Activated naive CD8-positive, alpha-beta T cell treated with anti-CD3 and anti-CD28 coated beads, Interleukin-2, amount 10 ng/mL, durations not matched to agents 7 days and 5 days (primary cell): ENCODE measurements at regions not wholly inside any gene's neighbourhood (a gene's known extent, or its start where the extent isn't known, plus 50 kb on each side); places are given as distances from the start of the nearest gene placed in this dataset.

Source experiments
- ATAC-seq: fragments of 150-1000 bp; cut with Tn5 transposase; one replicate; pipeline ENCODE4 v1.10.0; 2021; ENCODE audit warnings: low read depth, moderate library complexity
- POLR2A ChIA-PET: fragments of 350-600 bp; sonication (Branson Sonifier 250); formaldehyde crosslinking; loops from one replicate; lab custom pipeline; 2021; ENCODE audit warnings: antibody characterized with exemption; lab: Charles Lee
- DNase-seq: peaks from one replicate; pipeline ENCODE4 v3.0.0; 2021
- H3K27ac Mint-ChIP-seq: one replicate; pipeline ENCODE4 v1.8.0; 2022; ENCODE audit warnings: mild to moderate bottlenecking, mixed read lengths
- H3K27me3 Mint-ChIP-seq: one replicate; pipeline ENCODE4 v1.8.0; 2022; ENCODE audit warnings: mild to moderate bottlenecking, moderate library complexity, mixed read lengths
- H3K36me3 Mint-ChIP-seq: one replicate; pipeline ENCODE4 v1.8.0; 2021; ENCODE audit warnings: mild to moderate bottlenecking, mixed read lengths
- H3K4me1 Mint-ChIP-seq: one replicate; pipeline ENCODE4 v1.8.0; 2021; ENCODE audit warnings: mixed read lengths
- H3K4me3 Mint-ChIP-seq: one replicate; pipeline ENCODE4 v1.8.0; 2022; ENCODE audit warnings: mild to moderate bottlenecking, moderate library complexity, mixed read lengths
- H3K9me3 Mint-ChIP-seq: one replicate; pipeline ENCODE4 v1.8.0; 2021; ENCODE audit warnings: mixed read lengths

- Mint-ChIP-seq H3K27me3 (peaks cover under 1% of the 10 kb centered on the region), H3K27ac (no peak overlapping the region), H3K36me3 (no peaks in the 10 kb centered on the region), H3K4me1 (peaks cover 7% of the 10 kb centered on the region), H3K4me3 (no peak overlapping the region), H3K9me3 (no peaks in the 10 kb centered on the region)
- POLR2A ChIA-PET = no interaction called here
- DNase-seq (no peak), ATAC-seq (no peak)
These were observed 533.4 kb downstream of the MATN1 start for GRCh38 chr1:30189818-30190500.

- POLR2A ChIA-PET = no interaction called here
- Mint-ChIP-seq H3K36me3 (no peaks in the 10 kb centered on the region), H3K4me1 (peaks cover 7% of the 10 kb centered on the region), H3K27ac (no peak overlapping the region), H3K27me3 (no peaks in the 10 kb centered on the region), H3K9me3 (no peaks in the 10 kb centered on the region), H3K4me3 (no peak overlapping the region)
- DNase-seq = no peak
- ATAC-seq = no peak
These were observed 534.4 kb downstream of the MATN1 start for GRCh38 chr1:30188999-30189398.

- ATAC-seq = no peak
- no peak for DNase-seq
- Mint-ChIP-seq H3K36me3 (no peaks in the 10 kb centered on the region), H3K4me1 (peaks cover 7% of the 10 kb centered on the region), H3K4me3 (no peak overlapping the region), H3K9me3 (no peaks in the 10 kb centered on the region), H3K27ac (no peak overlapping the region), H3K27me3 (no peaks in the 10 kb centered on the region)
- POLR2A ChIA-PET = no interaction called here
These were observed 535.1 kb downstream of the MATN1 start for GRCh38 chr1:30188329-30188728.

DNA sequence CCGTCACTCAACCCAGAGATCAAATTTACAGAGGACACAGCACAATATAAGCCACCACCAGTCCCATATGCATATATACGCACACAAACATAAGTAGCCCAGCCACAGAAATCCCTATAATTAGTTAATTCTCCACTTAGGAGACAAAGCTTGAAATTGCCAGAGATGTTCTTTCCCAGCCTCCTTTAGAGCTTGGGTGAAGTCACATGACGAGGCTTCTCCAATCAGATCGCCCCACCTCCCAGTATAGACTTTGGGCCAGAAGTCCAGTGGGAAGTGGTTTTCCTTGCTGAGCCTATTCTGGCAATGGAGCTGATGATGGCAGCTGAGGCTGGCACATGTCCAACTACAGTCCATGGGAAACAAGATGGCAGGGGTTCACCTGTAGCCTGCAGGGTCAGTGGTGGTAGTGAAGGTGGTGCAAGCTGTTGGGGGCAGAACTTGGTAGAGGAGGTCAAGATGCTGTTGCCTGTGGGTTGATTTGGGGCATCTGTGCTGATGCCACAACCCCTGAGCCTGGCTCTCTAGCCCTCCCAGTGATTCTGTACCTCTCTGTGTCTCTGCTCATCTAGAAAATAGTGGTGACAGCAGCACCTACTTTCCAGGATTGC is 535.9 kb downstream of the MATN1 start:
- no peak for ATAC-seq
- Mint-ChIP-seq H3K27me3 (no peaks in the 10 kb centered on the region), H3K9me3 (no peaks in the 10 kb centered on the region), H3K4me3 (no peak overlapping the region), H3K4me1 (peaks cover 7% of the 10 kb centered on the region), H3K27ac (no peak overlapping the region), H3K36me3 (no peaks in the 10 kb centered on the region)
- DNase-seq = no peak
- POLR2A ChIA-PET = no interaction called here

DNA sequence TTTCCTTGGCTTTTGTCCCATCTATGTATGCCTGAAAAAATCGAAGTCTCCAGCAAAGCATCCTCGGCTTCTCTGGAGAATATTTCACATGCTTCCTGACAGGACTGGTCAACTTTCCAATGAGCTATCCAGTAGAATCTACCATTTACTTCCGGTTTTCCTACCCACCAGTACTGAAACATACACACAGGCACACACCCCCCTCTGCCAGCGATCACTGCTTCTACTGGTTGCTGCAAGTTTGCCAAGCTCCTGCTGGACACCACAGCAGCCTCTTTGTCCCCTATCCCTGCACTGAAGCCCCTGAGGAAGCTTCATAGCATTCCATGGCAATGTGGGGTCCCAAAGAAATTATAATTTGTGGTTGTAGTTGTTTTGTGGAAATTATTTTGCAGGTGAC is 536.8 kb downstream of the MATN1 start:
- DNase-seq = no peak
- ATAC-seq = no peak
- POLR2A ChIA-PET = no interaction called here
- Mint-ChIP-seq H3K27me3 (peaks cover 2% of the 10 kb centered on the region), H3K4me1 (peaks cover 7% of the 10 kb centered on the region), H3K36me3 (no peaks in the 10 kb centered on the region), H3K27ac (no peak overlapping the region), H3K9me3 (no peaks in the 10 kb centered on the region), H3K4me3 (no peak overlapping the region)

- H3K27me3 Mint-ChIP-seq = peaks cover 2% of the 10 kb centered on the region
- no peak overlapping the region for H3K4me3 Mint-ChIP-seq
- peaks cover 1% of the 10 kb centered on the region for H3K4me1 Mint-ChIP-seq
- DNase-seq (no peak), ATAC-seq (no peak)
- H3K9me3 Mint-ChIP-seq = no peaks in the 10 kb centered on the region
- POLR2A ChIA-PET = no interaction called here
- H3K27ac Mint-ChIP-seq = no peak overlapping the region
- no peaks in the 10 kb centered on the region for H3K36me3 Mint-ChIP-seq
These were observed 537.6 kb downstream of the MATN1 start for GRCh38 chr1:30185809-30186208.

- no peaks in the 10 kb centered on the region for H3K36me3 Mint-ChIP-seq
- DNase-seq (no peak), ATAC-seq (no peak)
- no peaks in the 10 kb centered on the region for H3K4me1 Mint-ChIP-seq
- no peak overlapping the region for H3K4me3 Mint-ChIP-seq
- H3K9me3 Mint-ChIP-seq = no peaks in the 10 kb centered on the region
- H3K27ac Mint-ChIP-seq = no peak overlapping the region
- POLR2A ChIA-PET = no interaction called here
- peaks cover 2% of the 10 kb centered on the region for H3K27me3 Mint-ChIP-seq
These were observed 538.1 kb downstream of the MATN1 start for GRCh38 chr1:30185313-30185712.

DNA sequence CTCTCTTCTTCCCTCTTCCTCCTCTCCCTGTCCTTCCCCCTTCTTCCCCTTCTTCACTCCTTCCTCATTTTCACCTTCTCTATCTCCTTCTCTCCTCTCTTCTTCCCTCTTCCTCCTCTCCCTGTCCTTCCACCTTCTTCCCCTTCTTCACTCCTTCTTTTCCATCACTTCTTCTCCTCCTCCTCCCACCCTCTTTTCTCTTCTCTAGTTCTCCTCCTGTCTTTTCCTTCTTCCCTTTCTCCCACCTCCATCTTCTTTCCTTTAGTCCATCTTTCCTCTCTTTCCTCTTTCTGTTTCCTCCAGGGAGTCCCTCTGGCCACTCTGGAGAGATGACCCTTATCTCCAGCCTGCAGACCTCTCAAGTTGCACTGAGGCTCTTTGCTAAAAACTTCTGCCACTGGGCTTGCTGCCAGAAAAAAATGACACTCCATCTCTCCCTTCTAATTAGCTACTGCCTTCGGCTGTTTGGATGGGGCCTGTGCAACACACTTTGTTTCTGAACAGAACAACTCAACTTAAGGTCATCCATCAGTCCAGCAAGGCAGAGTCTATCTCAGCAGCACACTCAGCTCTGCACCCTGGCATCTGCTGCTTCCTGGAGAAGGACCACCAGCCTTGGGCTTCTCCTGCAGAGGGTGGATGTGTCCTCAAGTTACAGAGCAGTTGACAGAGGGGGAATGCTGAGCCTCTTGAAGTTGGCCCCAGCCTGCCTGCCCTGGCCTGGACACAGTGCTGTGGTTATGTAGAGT is 538.8 kb downstream of the MATN1 start:
- ATAC-seq = no peak
- no peak overlapping the region for H3K27ac Mint-ChIP-seq
- no peaks in the 10 kb centered on the region for H3K36me3 Mint-ChIP-seq
- no peaks in the 10 kb centered on the region for H3K9me3 Mint-ChIP-seq
- no peaks in the 10 kb centered on the region for H3K4me1 Mint-ChIP-seq
- POLR2A ChIA-PET = no interaction called here
- H3K4me3 Mint-ChIP-seq = no peak overlapping the region
- H3K27me3 Mint-ChIP-seq = peaks cover 2% of the 10 kb centered on the region
- DNase-seq = no peak

DNA sequence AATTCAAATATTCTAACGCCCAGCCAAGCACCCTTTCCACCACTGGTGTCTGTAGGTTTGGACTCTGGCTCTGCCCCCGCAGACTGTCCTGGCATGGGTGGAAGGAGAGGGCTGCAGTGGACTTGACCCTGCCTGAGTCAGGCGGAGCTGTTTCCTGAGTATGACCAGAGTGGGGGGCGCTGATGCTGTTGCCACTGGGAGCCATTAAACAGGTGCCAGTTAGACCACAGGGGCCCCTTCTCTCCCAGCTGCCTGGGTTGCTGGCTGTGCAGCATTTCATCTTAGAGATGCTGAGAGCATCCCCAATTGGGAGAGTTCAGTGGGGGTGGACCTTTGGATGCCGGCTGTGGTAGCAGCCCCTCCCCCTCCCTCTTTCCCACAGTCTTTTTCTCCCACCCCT is 539.5 kb downstream of the MATN1 start:
- Mint-ChIP-seq H3K4me1 (no peaks in the 10 kb centered on the region), H3K36me3 (no peaks in the 10 kb centered on the region), H3K9me3 (no peaks in the 10 kb centered on the region), H3K4me3 (no peak overlapping the region), H3K27ac (no peak overlapping the region), H3K27me3 (peaks cover 2% of the 10 kb centered on the region)
- no peak for DNase-seq
- ATAC-seq = no peak
- POLR2A ChIA-PET = no interaction called here

- Mint-ChIP-seq H3K27me3 (peaks cover 2% of the 10 kb centered on the region), H3K4me1 (no peaks in the 10 kb centered on the region), H3K9me3 (no peaks in the 10 kb centered on the region), H3K27ac (no peak overlapping the region), H3K36me3 (no peaks in the 10 kb centered on the region), H3K4me3 (no peak overlapping the region)
- POLR2A ChIA-PET = no interaction called here
- no peak for DNase-seq
- no peak for ATAC-seq
These were observed 540.4 kb downstream of the MATN1 start for GRCh38 chr1:30183006-30183405.

- Mint-ChIP-seq H3K27me3 (peaks cover 10% of the 10 kb centered on the region), H3K4me1 (no peaks in the 10 kb centered on the region), H3K27ac (no peak overlapping the region), H3K9me3 (no peaks in the 10 kb centered on the region), H3K4me3 (no peak overlapping the region), H3K36me3 (no peaks in the 10 kb centered on the region)
- ATAC-seq (no peak), DNase-seq (no peak)
- POLR2A ChIA-PET = no interaction called here
These were observed 543.3 kb downstream of the MATN1 start for GRCh38 chr1:30179942-30180543.

GRCh38 chr1:30176477-30176876 is 546.9 kb downstream of the MATN1 start:
- H3K27me3 Mint-ChIP-seq = peaks cover 8% of the 10 kb centered on the region
- no peaks in the 10 kb centered on the region for H3K36me3 Mint-ChIP-seq
- H3K27ac Mint-ChIP-seq = no peak overlapping the region
- no peaks in the 10 kb centered on the region for H3K9me3 Mint-ChIP-seq
- DNase-seq = no peak
- no peaks in the 10 kb centered on the region for H3K4me1 Mint-ChIP-seq
- POLR2A ChIA-PET = no interaction called here
- no peak overlapping the region for H3K4me3 Mint-ChIP-seq
- no peak for ATAC-seq

- no peak for DNase-seq
- peaks cover 13% of the 10 kb centered on the region for H3K27me3 Mint-ChIP-seq
- POLR2A ChIA-PET = no interaction called here
- H3K36me3 Mint-ChIP-seq = no peaks in the 10 kb centered on the region
- ATAC-seq = no peak
- no peak overlapping the region for H3K4me3 Mint-ChIP-seq
- no peaks in the 10 kb centered on the region for H3K9me3 Mint-ChIP-seq
- no peak overlapping the region for H3K27ac Mint-ChIP-seq
- H3K4me1 Mint-ChIP-seq = no peaks in the 10 kb centered on the region
These were observed 548.9 kb downstream of the MATN1 start for GRCh38 chr1:30174499-30174898.

DNA sequence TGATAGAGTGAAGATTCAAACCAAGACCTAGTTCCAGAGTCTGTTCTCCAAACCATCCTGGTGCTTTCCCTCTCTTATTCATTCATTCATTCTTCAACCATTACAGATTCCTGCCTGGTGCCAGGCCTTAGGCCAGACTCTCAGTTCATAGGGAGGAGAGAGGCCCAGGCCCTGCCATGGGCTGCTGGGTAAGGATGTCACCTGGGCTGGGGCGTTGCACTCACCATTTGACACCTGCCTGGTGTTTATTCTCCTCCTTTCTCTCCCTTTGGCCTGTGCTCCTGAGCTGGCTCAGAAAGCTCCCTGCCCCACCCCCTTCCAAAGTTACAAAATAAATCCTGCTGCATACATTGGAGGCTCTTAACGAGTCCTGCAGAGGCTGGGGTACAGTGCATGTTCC is 549.8 kb downstream of the MATN1 start:
- no peak overlapping the region for H3K27ac Mint-ChIP-seq
- no peaks in the 10 kb centered on the region for H3K36me3 Mint-ChIP-seq
- H3K4me3 Mint-ChIP-seq = no peak overlapping the region
- DNase-seq (no peak), ATAC-seq (no peak)
- H3K9me3 Mint-ChIP-seq = no peaks in the 10 kb centered on the region
- peaks cover 14% of the 10 kb centered on the region for H3K27me3 Mint-ChIP-seq
- no peaks in the 10 kb centered on the region for H3K4me1 Mint-ChIP-seq
- POLR2A ChIA-PET = no interaction called here
